Ishikawa (cell line): ENCODE measurements at regions not wholly inside any gene's neighbourhood (a gene's known extent, or its start where the extent isn't known, plus 50 kb on each side); places are given as distances from the start of the nearest gene placed in this dataset.

ENCODE experiments used
- EP300 ChIP-seq: IDR thresholded peaks from 2 replicates; pipeline ENCODE4 v1.6.1; 2012; ENCODE audit warnings: borderline replicate concordance
- ZBTB7A ChIP-seq: IDR thresholded peaks from 2 replicates; pipeline ENCODE4 v1.6.1; 2012; ENCODE audit warnings: low read depth

DNA sequence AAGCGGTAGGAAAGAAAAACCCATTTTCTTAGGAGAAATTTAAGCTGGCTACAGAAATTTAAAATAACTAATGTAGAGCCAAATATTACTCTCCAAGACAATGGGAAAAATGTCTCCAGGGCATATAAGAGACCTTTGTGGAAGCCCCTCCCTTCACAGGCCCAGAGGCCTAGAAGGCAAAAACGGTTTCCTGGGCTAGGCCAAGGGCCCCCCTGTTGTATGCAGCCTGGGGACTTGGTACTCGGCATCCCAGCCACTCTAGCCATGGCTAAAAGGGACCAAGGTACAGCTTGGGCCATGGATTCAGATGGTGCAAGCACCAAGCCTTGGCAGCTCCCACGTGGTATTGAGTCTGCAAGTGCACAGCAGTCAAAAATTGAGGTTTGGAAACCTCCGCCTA lies 90.1 kb downstream of the CGGBP1 start:
- TF ChIP-seq EP300 (no peak), ZBTB7A (no peak)
